IMR-90 (cell line): ENCODE measurements at regions not wholly inside any gene's neighbourhood (a gene's known extent, or its start where the extent isn't known, plus 50 kb on each side); places are given as distances from the start of the nearest gene placed in this dataset.
A peak's percentile ranks its signal among the peaks of the same experiment; 100 is the strongest.

Source experiments
- ATAC-seq: fragments of 200-7000 bp; cut with Tn5 transposase; 2 replicates; pipeline ENCODE4 v1.9.1; 2020; ENCODE audit warnings: low read depth, mild to moderate bottlenecking, moderate library complexity
- BruUV-seq: library from RNA; stranded (reverse); fragments of 400-500 nt; replicated peaks from 2 replicates; lab custom pipeline; 2021; lab: Mats Ljungman, UMichigan
- CTCF ChIA-PET: fragments of 300-600 bp; formaldehyde crosslinking; extraction: SDS; loops from one replicate; lab custom pipeline; 2021; ENCODE audit warnings: antibody characterized with exemption; lab: Yijun Ruan, JAX
- POLR2A ChIA-PET: fragments of 300-600 bp; sonication (Branson Sonifier 250); formaldehyde crosslinking; loops from one replicate; lab custom pipeline; 2022; ENCODE audit warnings: antibody characterized with exemption; ENCODE audit not compliant: unreplicated experiment; lab: Charles Lee
- DNase-seq: peaks from one replicate; pipeline ENCODE4 v3.0.0; 2013
- H2AFZ ChIP-seq: replicated peaks from 2 replicates; pipeline ENCODE3; 2013; ENCODE audit warnings: low read length, mild to moderate bottlenecking; ENCODE audit not compliant: poor library complexity
- H2AK5ac ChIP-seq: 2 replicates; pipeline ENCODE4 v1.6.1; 2013; ENCODE audit warnings: low read depth, low read length, inconsistent platforms
- H2AK9ac ChIP-seq: replicated peaks from 2 replicates; pipeline ENCODE3; 2013; ENCODE audit warnings: mild to moderate bottlenecking, low read depth, low read length, moderate library complexity; ENCODE audit not compliant: poor library complexity
- H2BK120ac ChIP-seq: 2 replicates; pipeline ENCODE4 v1.6.1; 2013; ENCODE audit warnings: low read depth, low read length, inconsistent platforms
- H2BK15ac ChIP-seq: 3 replicates; pipeline ENCODE4 v1.6.1; 2013; ENCODE audit warnings: low read depth, low read length, inconsistent platforms
- H2BK20ac ChIP-seq: 2 replicates; pipeline ENCODE4 v1.6.1; 2013; ENCODE audit warnings: low read depth, mild to moderate bottlenecking, inconsistent platforms, low read length, moderate library complexity
- H2BK5ac ChIP-seq: 2 replicates; pipeline ENCODE4 v1.6.1; 2013; ENCODE audit warnings: mild to moderate bottlenecking, low read depth, low read length, inconsistent platforms; ENCODE audit not compliant: poor library complexity, severe bottlenecking
- H3K14ac ChIP-seq: replicated peaks from 2 replicates; pipeline ENCODE4 v1.6.1; 2013; ENCODE audit warnings: low read depth, low read length, inconsistent platforms
- H3K18ac ChIP-seq: 2 replicates; pipeline ENCODE4 v1.6.1; 2013; ENCODE audit warnings: low read depth, low read length, control low read depth
- H3K23ac ChIP-seq: 2 replicates; pipeline ENCODE4 v1.6.1; 2013; ENCODE audit warnings: low read depth, low read length, inconsistent platforms
- H3K27ac ChIP-seq: 2 replicates; pipeline ENCODE4 v1.5.1; 2013; ENCODE audit warnings: mild to moderate bottlenecking, control low read depth, low read length; ENCODE audit not compliant: insufficient read depth
- H3K27me3 ChIP-seq: 2 replicates; pipeline ENCODE4 v1.6.1; 2013; ENCODE audit warnings: low read length; ENCODE audit not compliant: control insufficient read depth, insufficient read depth
- H3K36me3 ChIP-seq: 2 replicates; pipeline ENCODE4 v1.6.1; 2013; ENCODE audit warnings: low read length, mixed read lengths; ENCODE audit not compliant: control insufficient read depth, insufficient read depth
- H3K4ac ChIP-seq: 2 replicates; pipeline ENCODE4 v1.6.1; 2013; ENCODE audit warnings: low read depth, low read length, inconsistent platforms
- H3K4me1 ChIP-seq: 2 replicates; pipeline ENCODE4 v1.6.1; 2013; ENCODE audit warnings: low read length, mixed read lengths; ENCODE audit not compliant: control insufficient read depth, insufficient read depth
- H3K4me2 ChIP-seq: 2 replicates; pipeline ENCODE4 v1.6.1; 2013; ENCODE audit warnings: low read depth, mild to moderate bottlenecking, control low read depth, low read length, moderate library complexity
- H3K4me3 ChIP-seq: 2 replicates; pipeline ENCODE4 v1.5.1; 2013; ENCODE audit warnings: low read depth, mild to moderate bottlenecking, control low read depth, low read length, moderate library complexity; ENCODE audit not compliant: insufficient read depth
- H3K56ac ChIP-seq: 2 replicates; pipeline ENCODE4 v1.6.1; 2013; ENCODE audit warnings: low read length, inconsistent platforms; ENCODE audit not compliant: insufficient read depth; ENCODE audit errors: extremely low read depth
- H3K79me1 ChIP-seq, 2 experiments: 2 replicates each; pipeline ENCODE4 v1.6.1; 2013; ENCODE audit warnings: low read length in 2 of 2, inconsistent platforms in 1 of 2, low read depth in 1 of 2
- H3K9ac ChIP-seq: 2 replicates; pipeline ENCODE4 v1.6.1; 2013; ENCODE audit warnings: low read depth, low read length, control low read depth
- H3K9me1 ChIP-seq: 2 replicates; pipeline ENCODE4 v1.6.1; 2013; ENCODE audit warnings: low read length, inconsistent platforms; ENCODE audit not compliant: insufficient read depth
- H3K9me3 ChIP-seq: 2 replicates; pipeline ENCODE4 v1.6.1; 2013; ENCODE audit warnings: low read length; ENCODE audit not compliant: control insufficient read depth, insufficient read depth
- H4K20me1 ChIP-seq: 2 replicates; pipeline ENCODE4 v1.6.1; 2013; ENCODE audit warnings: low read length, inconsistent platforms; ENCODE audit not compliant: insufficient read depth
- H4K5ac ChIP-seq: 2 replicates; pipeline ENCODE4 v1.6.1; 2013; ENCODE audit warnings: mild to moderate bottlenecking, low read depth, low read length, control low read depth
- H4K8ac ChIP-seq, 2 experiments: 2 replicates each; pipeline ENCODE4 v1.6.1; 2013; ENCODE audit warnings: low read depth in 2 of 2, low read length in 2 of 2, control low read depth in 1 of 2, inconsistent platforms in 1 of 2
- H4K91ac ChIP-seq: 2 replicates; pipeline ENCODE4 v1.6.1; 2013; ENCODE audit warnings: low read depth, low read length, inconsistent platforms; ENCODE audit not compliant: insufficient read depth
- BHLHE40 ChIP-seq: fragments of 150-350 bp; IDR thresholded peaks from 2 replicates; pipeline ENCODE4 v1.6.1; 2016; ENCODE audit warnings: mild to moderate bottlenecking, low read depth, low read length
- CEBPB ChIP-seq: IDR thresholded peaks from 2 replicates; pipeline ENCODE4 v1.6.1; 2012; ENCODE audit warnings: low read depth, low read length, improper control_type of control experiment
- CHD1 ChIP-seq: IDR thresholded peaks from 2 replicates; pipeline ENCODE4 v1.6.1; 2012; ENCODE audit warnings: low read depth, low read length, improper control_type of control experiment
- CTCF ChIP-seq: conservative IDR thresholded peaks from 2 replicates; pipeline ENCODE4 v1.5.1; 2012; ENCODE audit warnings: mild to moderate bottlenecking, low read depth, low read length, improper control_type of control experiment
- FOS ChIP-seq: fragments of 150-350 bp; IDR thresholded peaks from 2 replicates; pipeline ENCODE4 v1.6.1; 2016; ENCODE audit warnings: low read depth, low read length
- MAFK ChIP-seq: IDR thresholded peaks from 2 replicates; pipeline ENCODE4 v1.6.1; 2012; ENCODE audit warnings: low read depth, low read length, improper control_type of control experiment
- MAZ ChIP-seq: IDR thresholded peaks from 2 replicates; pipeline ENCODE4 v1.6.1; 2012; ENCODE audit warnings: low read depth, mild to moderate bottlenecking, low read length, improper control_type of control experiment, moderate library complexity, borderline replicate concordance
- MXI1 ChIP-seq: IDR thresholded peaks from 2 replicates; pipeline ENCODE4 v1.6.1; 2012; ENCODE audit warnings: low read depth, mild to moderate bottlenecking, low read length, moderate library complexity, borderline replicate concordance
- NFE2L2 ChIP-seq: fragments of 150-350 bp; IDR thresholded peaks from 2 replicates; pipeline ENCODE4 v1.6.1; 2016; ENCODE audit warnings: low read depth, mild to moderate bottlenecking, low read length
- POLR2A ChIP-seq: IDR thresholded peaks from 2 replicates; pipeline ENCODE4 v1.6.1; 2012; ENCODE audit warnings: mild to moderate bottlenecking, low read depth, low read length
- RAD21 ChIP-seq: IDR thresholded peaks from 2 replicates; pipeline ENCODE4 v1.6.1; 2012; ENCODE audit warnings: low read length, improper control_type of control experiment
- RCOR1 ChIP-seq: IDR thresholded peaks from 2 replicates; pipeline ENCODE4 v1.6.1; 2012; ENCODE audit warnings: mild to moderate bottlenecking, low read length, improper control_type of control experiment; ENCODE audit not compliant: insufficient replicate concordance
- RFX5 ChIP-seq: IDR thresholded peaks from 2 replicates; pipeline ENCODE4 v1.8.0; 2012; ENCODE audit warnings: low read depth, mild to moderate bottlenecking, low read length, moderate library complexity
- SMC3 ChIP-seq: fragments of 150-350 bp; IDR thresholded peaks from 2 replicates; pipeline ENCODE4 v1.6.1; 2016; ENCODE audit warnings: low read depth, mild to moderate bottlenecking, antibody characterized with exemption, low read length, moderate library complexity
- USF2 ChIP-seq: fragments of 150-350 bp; IDR thresholded peaks from 2 replicates; pipeline ENCODE4 v1.6.1; 2017; ENCODE audit warnings: mild to moderate bottlenecking, antibody characterized with exemption, low read length, low read depth
- WGBS, 2 experiments: methylation state at CpG; one replicate each; pipeline versions ENCODE4 v1.1.5 to v1.1.7; 2013; ENCODE audit warnings: missing lambda C conversion rate in 2 of 2; ENCODE audit not compliant: insufficient read length in 1 of 2; ENCODE audit errors: extremely low coverage in 2 of 2; 5-methylcytosine and 5-hydroxymethylcytosine counted together
- dilution Hi-C: fragments of 300-500 bp; cut with HindIII; formaldehyde crosslinking; loops from one replicate; pipeline ENCODE4 v1.14.3; 2018; ENCODE audit warnings: low sequenced_read_pairs; ENCODE audit not compliant: unreplicated experiment
- in situ Hi-C: fragments of 300-500 bp; cut with MboI; formaldehyde crosslinking; loops from 3 replicates; pipeline ENCODE4 v1.14.3; 2019; ENCODE audit warnings: low sequenced_read_pairs, inconsistent platforms, mixed read lengths
- intact Hi-C: fragments of 100-400 bp; cut with micrococcal nuclease; formaldehyde crosslinking; loops from 2 replicates; pipeline ENCODE4 v1.10.0; 2022

GRCh38 chr7:22561321-22561811 is 61.4 kb upstream of the STEAP1B start:
- no peaks in the 10 kb centered on the region for H3K36me3 ChIP-seq
- in situ Hi-C loops, result loop anchor here (5.0 kb wide), 1 partner anchor 161 kb away; no protein-coding TSS in a partner anchor
- peak overlapping the region; percentile 49 for H3K4me2 ChIP-seq
- peak overlapping the region; percentile 93; the same call in 1 of the 2 replicates for H3K4ac ChIP-seq
- H3K4me3 ChIP-seq, result no peak overlapping the region
- CTCF ChIA-PET, result interaction anchor here (0.6 to 3.2 kb wide), 11 partner anchors 16 to 623 kb away, joined by 3 to 37 read pairs (median 5); partner anchors contain the start of gene IL6
- H2BK120ac ChIP-seq, result peak overlapping the region; percentile 83
- H2AK9ac ChIP-seq, result peak overlapping the region; percentile 51
- no peak overlapping the region for H3K23ac ChIP-seq
- no peak overlapping the region for H4K91ac ChIP-seq
- H4K20me1 ChIP-seq, result no peaks in the 10 kb centered on the region
- dilution Hi-C loops, result loop anchor here (25.0 kb wide), 1 partner anchor 501 kb away; no protein-coding TSS in a partner anchor
- peaks cover 0 to 20% of the 10 kb centered on the region in 2 experiments; a peak in 2 of 4 replicates for H3K79me1 ChIP-seq
- H3K27me3 ChIP-seq, result no peaks in the 10 kb centered on the region
- H2BK15ac ChIP-seq, result 0 out of 3 replicates have a peak overlapping the region, but pooled peaks have one; percentile 85
- no TSS peak for BruUV-seq
- ATAC-seq (peak; percentile 84), DNase-seq (peak; percentile 100)
- peak overlapping the region; percentile 67 for H2BK5ac ChIP-seq
- H3K9ac ChIP-seq, result peak overlapping the region; percentile 48; the same call in 1 of the 2 replicates
- POLR2A ChIA-PET, result interaction anchor here (1.3 to 3.1 kb wide), 4 partner anchors 16 to 295 kb away, joined by 3 to 38 read pairs (median 8); partner anchors contain the start of gene IL6
- peak overlapping the region; percentile 9 for H2AFZ ChIP-seq
- H2BK20ac ChIP-seq, result peak overlapping the region; percentile 86
- no peaks in the 10 kb centered on the region for H3K9me3 ChIP-seq
- H4K8ac ChIP-seq, result peak overlapping the region; percentile 28 to 79; a peak in 2 of 4 replicates
- no peak overlapping the region; the same call in 1 of the 2 replicates for H3K14ac ChIP-seq
- peaks cover 41% of the 10 kb centered on the region for H3K4me1 ChIP-seq
- peak overlapping the region; percentile 87 for H3K56ac ChIP-seq
- intact Hi-C loops, result loop anchor here (1.0 to 5.0 kb wide), 7 partner anchors 16 to 371 kb away; partner anchors contain the start of gene TOMM7
- H3K27ac ChIP-seq, result peak overlapping the region; percentile 20
- no peak overlapping the region; the same call in 1 of the 2 replicates for H3K18ac ChIP-seq
- no peak overlapping the region for H2AK5ac ChIP-seq
- 0% methylated on average over 2 of the region's 13 CpGs; no CpG with 5 or more reads in 1 of the 2 experiments for WGBS, 2 experiments
- no peak overlapping the region for H4K5ac ChIP-seq
- peaks cover 10% of the 10 kb centered on the region for H3K9me1 ChIP-seq
- TF ChIP-seq FOS, result peak; percentile 80
- peak; percentile 48 for TF ChIP-seq CEBPB
- peak; percentile 67 for TF ChIP-seq MAZ
- TF ChIP-seq RAD21, result peak; percentile 56
- peak; percentile 53 for TF ChIP-seq SMC3
- TF ChIP-seq RCOR1, result no peak
- TF ChIP-seq USF2, result peak; percentile 61; the same call in 1 of the 2 replicates
- peak; percentile 4; the same call in 1 of the 2 replicates for TF ChIP-seq NFE2L2
- peak; percentile 73 for TF ChIP-seq POLR2A
- TF ChIP-seq BHLHE40, result peak; percentile 90
- no peak for TF ChIP-seq CTCF
- no peak for TF ChIP-seq RFX5
- no peak for TF ChIP-seq MAFK
- TF ChIP-seq MXI1, result peak; percentile 94
- TF ChIP-seq CHD1, result 0 out of 2 replicates have a peak, but pooled peaks have one; percentile 51
